GM12878 (cell line): ENCODE measurements at regions not wholly inside any gene's neighbourhood (a gene's known extent, or its start where the extent isn't known, plus 50 kb on each side); places are given as distances from the start of the nearest gene placed in this dataset.

ENCODE experiments used
- ATAC-seq: fragments of 200-7000 bp; cut with Tn5 transposase; 3 replicates; pipeline ENCODE4 v1.9.1; 2020; ENCODE audit warnings: mild to moderate bottlenecking, moderate library complexity
- BruUV-seq: library from RNA; stranded (reverse); fragments of 400-500 nt; replicated peaks from 2 replicates; lab custom pipeline; 2021; lab: Mats Ljungman, UMichigan
- CTCF ChIA-PET: fragments of 300-600 bp; sonication (Branson Sonifier 250); formaldehyde crosslinking; extraction: SDS; loops from one replicate; lab custom pipeline; 2021; ENCODE audit warnings: inconsistent platforms; lab: Yijun Ruan, JAX
- POLR2A ChIA-PET: fragments of 350-600 bp; formaldehyde crosslinking; extraction: SDS; loops from one replicate; lab custom pipeline; 2021; ENCODE audit warnings: inconsistent platforms; lab: Charles Lee
- RAD21 ChIA-PET: fragments of 300-600 bp; sonication (Branson Sonifier 250); formaldehyde crosslinking; loops from one replicate; lab custom pipeline; 2023; ENCODE audit warnings: antibody characterized with exemption; ENCODE audit not compliant: unreplicated experiment; lab: Charles Lee
- SMC1A ChIA-PET: fragments of 300-600 bp; sonication (Branson Sonifier 250); formaldehyde crosslinking; loops from one replicate; lab custom pipeline; 2023; ENCODE audit not compliant: unreplicated experiment, uncharacterized antibody; lab: Charles Lee
- DNase-seq: peaks from one replicate; pipeline ENCODE4 v3.0.0-alpha.2; 2011; ENCODE audit warnings: low read depth, low spot score
- FAIRE-seq: peaks from 3 replicates; lab custom pipeline; 2011; peaks lifted over from hg19 to GRCh38; lab: Jason Lieb, UNC
- H2AFZ ChIP-seq: 2 replicates; pipeline ENCODE4 v1.6.0; 2011; ENCODE audit warnings: low read depth, low read length, control low read depth; ENCODE audit not compliant: control insufficient read depth
- H3K27ac ChIP-seq: 2 replicates; pipeline ENCODE4 v1.5.1; 2011; ENCODE audit warnings: control low read depth; ENCODE audit not compliant: control insufficient read depth, insufficient read depth
- H3K27me3 ChIP-seq, 2 experiments: replicated peaks in 1 of 2; 2 replicates each; pipeline versions ENCODE4 v1.6.0 to v1.6.1; 2011; ENCODE audit warnings: low read length in 1 of 2; ENCODE audit not compliant: control insufficient read depth in 2 of 2, insufficient read depth in 2 of 2
- H3K36me3 ChIP-seq, 2 experiments: 2 replicates each; pipeline ENCODE4 v1.5.1; 2011; ENCODE audit warnings: low read length in 1 of 2; ENCODE audit not compliant: control insufficient read depth in 2 of 2, insufficient read depth in 2 of 2
- H3K4me1 ChIP-seq: 2 replicates; pipeline ENCODE4 v1.6.1; 2011; ENCODE audit warnings: mild to moderate bottlenecking, low read length, moderate library complexity, mixed read lengths; ENCODE audit not compliant: control insufficient read depth, insufficient read depth
- H3K4me2 ChIP-seq: 2 replicates; pipeline ENCODE4 v1.6.0; 2011; ENCODE audit warnings: control low read depth; ENCODE audit not compliant: control insufficient read depth, insufficient read depth
- H3K4me3 ChIP-seq: fragments of 200-600 bp; sonication (generic); 2 replicates; pipeline ENCODE4 v1.5.1; 2016
- H3K79me2 ChIP-seq: 2 replicates; pipeline ENCODE4 v1.6.0; 2011; ENCODE audit warnings: low read length; ENCODE audit not compliant: control insufficient read depth, insufficient read depth
- H3K9ac ChIP-seq: 2 replicates; pipeline ENCODE4 v1.8.0; 2011; ENCODE audit warnings: low read length, control low read depth, mixed read lengths; ENCODE audit not compliant: control insufficient read depth, insufficient read depth
- H3K9me3 ChIP-seq: replicated peaks from 3 replicates; pipeline ENCODE4 v1.5.1; 2011; ENCODE audit warnings: mild to moderate bottlenecking, low read length; ENCODE audit not compliant: control insufficient read depth, insufficient read depth
- H4K20me1 ChIP-seq: 2 replicates; pipeline ENCODE4 v1.6.0; 2011; ENCODE audit not compliant: control insufficient read depth, insufficient read depth
- ATF2 ChIP-seq: IDR thresholded peaks from 2 replicates; pipeline ENCODE4 v1.6.1; 2012; ENCODE audit warnings: low read length, inconsistent platforms
- FOS ChIP-seq: IDR thresholded peaks from 3 replicates; pipeline ENCODE4 v1.6.1; 2011; ENCODE audit warnings: borderline replicate concordance; ENCODE audit not compliant: insufficient read length; ENCODE audit errors: extremely low read depth
- IRF3 ChIP-seq: fragments of 450-650 bp; IDR thresholded peaks from 2 replicates; pipeline ENCODE4 v1.6.1; 2014; ENCODE audit warnings: mild to moderate bottlenecking
- MEF2A ChIP-seq: IDR thresholded peaks from 2 replicates; pipeline ENCODE4 v1.6.1; 2011; ENCODE audit warnings: low read depth, mild to moderate bottlenecking, low read length, moderate library complexity; ENCODE audit not compliant: insufficient read depth
- MTA2 ChIP-seq: fragments of 450-650 bp; IDR thresholded peaks from 2 replicates; pipeline ENCODE4 v1.6.1; 2016; ENCODE audit warnings: low read depth, mild to moderate bottlenecking, moderate library complexity
- PAX5 ChIP-seq: IDR thresholded peaks from 2 replicates; pipeline ENCODE4 v1.6.1; 2011; ENCODE audit warnings: low read depth, low read length, borderline replicate concordance
- RCOR1 ChIP-seq: conservative IDR thresholded peaks from 2 replicates; pipeline ENCODE4 v1.6.1; 2012; ENCODE audit warnings: low read depth, low read length, improper control_type of control experiment
- SP1 ChIP-seq: IDR thresholded peaks from one replicate; pipeline ENCODE4 v1.6.1; 2011; ENCODE audit warnings: low read depth, low read length
- STAT3 ChIP-seq: IDR thresholded peaks from 2 replicates; pipeline ENCODE4 v1.6.1; 2011; ENCODE audit warnings: low read depth, low read length, improper control_type of control experiment
- SUZ12 ChIP-seq: fragments of 200-600 bp; sonication (generic); IDR thresholded peaks from one replicate; pipeline ENCODE4 v1.6.1; 2018; ENCODE audit warnings: antibody characterized with exemption, mild to moderate bottlenecking; ENCODE audit not compliant: unreplicated experiment
- TCF7 ChIP-seq: IDR thresholded peaks from 2 replicates; pipeline ENCODE4 v1.6.1; 2014; ENCODE audit warnings: antibody characterized with exemption, borderline replicate concordance
- ZNF687 ChIP-seq: fragments of 450-650 bp; IDR thresholded peaks from 2 replicates; pipeline ENCODE4 v1.6.1; 2017; ENCODE audit warnings: mild to moderate bottlenecking, moderate library complexity
- ZZZ3 ChIP-seq: IDR thresholded peaks from 2 replicates; pipeline ENCODE4 v1.6.1; 2011; ENCODE audit warnings: low read depth; ENCODE audit not compliant: control insufficient read depth, insufficient read length
- WGBS: methylation state at CpG from one replicate; pipeline ENCODE4 v1.1.6; 2016; ENCODE audit warnings: low lambda C conversion rate; ENCODE audit not compliant: insufficient replicate concordance, insufficient coverage; ENCODE audit errors: missing lambda C conversion rate; 5-methylcytosine and 5-hydroxymethylcytosine counted together
- in situ Hi-C: fragments of 300-500 bp; cut with MboI; formaldehyde crosslinking; loops from 9 replicates; pipeline ENCODE4 v1.14.3; 2018; ENCODE audit warnings: mixed read lengths
- intact Hi-C: fragments of 100-400 bp; cut with micrococcal nuclease; formaldehyde crosslinking; loops from one replicate; pipeline ENCODE4 v1.14.2; 2022; ENCODE audit not compliant: unreplicated experiment

GRCh38 chr4:71906096-71906495, 122.2 kb upstream of the GC start:
- H4K20me1 ChIP-seq: no peaks in the 10 kb centered on the region
- no peak overlapping the region for H3K4me2 ChIP-seq
- in situ Hi-C loops (no loop called here), intact Hi-C loops (no loop called here)
- DNase-seq: no peak
- WGBS: 29% methylated on average over 3 of the region's 3 CpGs
- no peaks in the 10 kb centered on the region for H3K36me3 ChIP-seq
- H3K9me3 ChIP-seq: no peaks in the 10 kb centered on the region; the same call in 2 of the 3 replicates
- no peak overlapping the region for H3K4me3 ChIP-seq
- FAIRE-seq: no peak
- CTCF ChIA-PET: no interaction called here
- POLR2A ChIA-PET: no interaction called here
- SMC1A ChIA-PET: no interaction called here
- no peaks in the 10 kb centered on the region for H3K4me1 ChIP-seq
- H3K9ac ChIP-seq: no peak overlapping the region
- no peak overlapping the region for H2AFZ ChIP-seq
- no TSS peak for BruUV-seq
- no peaks in the 10 kb centered on the region for H3K79me2 ChIP-seq
- no peak for ATAC-seq
- no peak overlapping the region for H3K27ac ChIP-seq
- no peak for TF ChIP-seq ZNF687
- no peak for TF ChIP-seq ZZZ3
- RAD21 ChIA-PET: no interaction called here
- no peaks in the 10 kb centered on the region for H3K27me3 ChIP-seq

- DNase-seq: no peak
- H3K79me2 ChIP-seq: no peaks in the 10 kb centered on the region
- ATAC-seq: no peak
- no peak overlapping the region for H3K4me2 ChIP-seq
- no peak overlapping the region for H3K9ac ChIP-seq
- H4K20me1 ChIP-seq: no peaks in the 10 kb centered on the region
- H3K4me1 ChIP-seq: no peaks in the 10 kb centered on the region
- H2AFZ ChIP-seq: no peak overlapping the region
- no peaks in the 10 kb centered on the region; the same call in 2 of the 3 replicates for H3K9me3 ChIP-seq
- BruUV-seq: no TSS peak
- ChIA-PET POLR2A (no interaction called here), CTCF (no interaction called here), SMC1A (interaction anchor here (1.3 kb wide), 1 partner anchor 396 kb away, joined by 3 read pairs; no protein-coding TSS in a partner anchor), RAD21 (no interaction called here)
- no peaks in the 10 kb centered on the region for H3K36me3 ChIP-seq
- no peak for FAIRE-seq
- no peak overlapping the region for H3K4me3 ChIP-seq
- intact Hi-C loops (no loop called here), in situ Hi-C loops (no loop called here)
- H3K27ac ChIP-seq: no peak overlapping the region
- no peaks in the 10 kb centered on the region for H3K27me3 ChIP-seq
- WGBS: 27% methylated on average over 4 of the region's 4 CpGs
- no peak for TF ChIP-seq STAT3
- TF ChIP-seq MEF2A: no peak
- no peak for TF ChIP-seq RCOR1
- no peak for TF ChIP-seq FOS
- no peak for TF ChIP-seq ATF2
- no peak for TF ChIP-seq MTA2
- TF ChIP-seq PAX5: no peak
- no peak for TF ChIP-seq SP1
- TF ChIP-seq IRF3: no peak
- TF ChIP-seq SUZ12: no peak
- no peak for TF ChIP-seq TCF7
These were observed 123.2 kb upstream of the GC start for GRCh38 chr4:71907071-71907470.
